ENCODE measurements at regions not wholly inside any gene's neighbourhood (a gene's known extent, or its start where the extent isn't known, plus 50 kb on each side); places are given as distances from the start of the nearest gene placed in this dataset.
A peak's percentile ranks its signal among the peaks of the same experiment; 100 is the strongest.

- Histone ChIP-seq H3K4me1 (ENCODE audit: control insufficient read depth, insufficient read depth, low read length) (peaks cover 13% of the 10 kb centered on the region), H3K36me3 (ENCODE audit: control insufficient read depth in 2 of 2, insufficient read depth in 2 of 2, low read length in 1 of 2) (no peaks in the 10 kb centered on the region), H3K9ac (ENCODE audit: control insufficient read depth, insufficient read depth, low read length) (no peak overlapping the region), H2AFZ (ENCODE audit: control insufficient read depth, low read depth, low read length) (no peak overlapping the region), H4K20me1 (ENCODE audit: control insufficient read depth, insufficient read depth) (no peaks in the 10 kb centered on the region), H3K4me3 (no peak overlapping the region), H3K9me3 (replicated peaks; ENCODE audit: control insufficient read depth, insufficient read depth, low read length) (peaks cover 4% of the 10 kb centered on the region; the same call in 1 of the 3 replicates), H3K27ac (ENCODE audit: control insufficient read depth, insufficient read depth) (no peak overlapping the region), H3K27me3 (replicated peaks in 1 of 2; ENCODE audit: control insufficient read depth in 2 of 2, insufficient read depth in 2 of 2, low read length in 1 of 2) (no peaks in the 10 kb centered on the region), H3K79me2 (ENCODE audit: control insufficient read depth, insufficient read depth, low read length) (no peaks in the 10 kb centered on the region), H3K4me2 (ENCODE audit: control insufficient read depth, insufficient read depth) (no peak overlapping the region)
- intact Hi-C loops (cut with micrococcal nuclease; ENCODE audit: unreplicated experiment) = loop anchor here (5.0 kb wide), 1 partner anchor 398 kb away; the partner anchor contains the start of gene BCL11A
- POLR2A ChIA-PET = no interaction called here
- 0% methylated on average over 2 of the region's 2 CpGs for WGBS (ENCODE audit: insufficient coverage, insufficient replicate concordance, low lambda C conversion rate, missing lambda C conversion rate)
- ATAC-seq (no peak), FAIRE-seq (no peak), DNase-seq (ENCODE audit: low read depth, low spot score) (no peak)
- in situ Hi-C loops (cut with MboI) = no loop called here
- CTCF ChIA-PET = interaction anchor here (0.6 to 1.5 kb wide), 3 partner anchors 312 to 1129 kb away, joined by 3 to 6 read pairs (median 5); no protein-coding TSS in a partner anchor
- TF ChIP-seq MYC (IDR thresholded peaks at IDR 0.05; ENCODE audit: insufficient read depth, insufficient read length, insufficient replicate concordance, low read length, severe bottlenecking) = no peak
- SMC1A ChIA-PET (ENCODE audit: uncharacterized antibody, unreplicated experiment) = interaction anchor here (1.5 kb wide), 1 partner anchor 1129 kb away, joined by 4 read pairs; no protein-coding TSS in a partner anchor
- RAD21 ChIA-PET (ENCODE audit: unreplicated experiment) = interaction anchor here (0.7 kb wide), 1 partner anchor 396 kb away, joined by 3 read pairs; no protein-coding TSS in a partner anchor
- BruUV-seq (replicated peaks) = no TSS peak
Measured at GRCh38 chr2:60154142-60154541, 399.3 kb downstream of the BCL11A start.

GRCh38 chr2:60152226-60152833, 401.1 kb downstream of the BCL11A start:
- intact Hi-C loops (cut with micrococcal nuclease; ENCODE audit: unreplicated experiment) (loop anchor here (2.0 to 5.0 kb wide), 2 partner anchors 400 to 850 kb away; partner anchors contain the start of gene BCL11A), in situ Hi-C loops (cut with MboI) (no loop called here)
- RAD21 ChIA-PET (ENCODE audit: unreplicated experiment) = interaction anchor here (0.6 kb wide), 1 partner anchor 48 kb away, joined by 3 read pairs; no protein-coding TSS in a partner anchor
- POLR2A ChIA-PET = interaction anchor here (0.6 kb wide), 2 partner anchors 834 to 1245 kb away, joined by 3 read pairs; no protein-coding TSS in a partner anchor
- Histone ChIP-seq H2AFZ (ENCODE audit: control insufficient read depth, low read depth, low read length) (no peak overlapping the region), H3K9me3 (replicated peaks; ENCODE audit: control insufficient read depth, insufficient read depth, low read length) (peaks cover 4% of the 10 kb centered on the region; the same call in 1 of the 3 replicates), H3K27me3 (replicated peaks in 1 of 2; ENCODE audit: control insufficient read depth in 2 of 2, insufficient read depth in 2 of 2, low read length in 1 of 2) (no peaks in the 10 kb centered on the region), H3K36me3 (ENCODE audit: control insufficient read depth in 2 of 2, insufficient read depth in 2 of 2, low read length in 1 of 2) (no peaks in the 10 kb centered on the region), H3K4me2 (ENCODE audit: control insufficient read depth, insufficient read depth) (no peak overlapping the region), H3K4me3 (no peak overlapping the region), H3K9ac (ENCODE audit: control insufficient read depth, insufficient read depth, low read length) (no peak overlapping the region), H4K20me1 (ENCODE audit: control insufficient read depth, insufficient read depth) (no peaks in the 10 kb centered on the region), H3K27ac (ENCODE audit: control insufficient read depth, insufficient read depth) (no peak overlapping the region), H3K4me1 (ENCODE audit: control insufficient read depth, insufficient read depth, low read length) (peaks cover 9% of the 10 kb centered on the region), H3K79me2 (ENCODE audit: control insufficient read depth, insufficient read depth, low read length) (no peaks in the 10 kb centered on the region)
- CTCF ChIA-PET = interaction anchor here (0.7 to 2.3 kb wide), 4 partner anchors 110 to 1126 kb away, joined by 3 to 10 read pairs (median 4); no protein-coding TSS in a partner anchor
- 38% methylated on average over 4 of the region's 4 CpGs for WGBS (ENCODE audit: insufficient coverage, insufficient replicate concordance, low lambda C conversion rate, missing lambda C conversion rate)
- DNase-seq (ENCODE audit: low read depth, low spot score) (no peak), ATAC-seq (peak; percentile 55; the same call in 2 of the 3 replicates), FAIRE-seq (no peak)
- SMC1A ChIA-PET (ENCODE audit: uncharacterized antibody, unreplicated experiment) = interaction anchor here (1.4 kb wide), 1 partner anchor 11 kb away, joined by 5 read pairs; no protein-coding TSS in a partner anchor
- TF ChIP-seq RAD21 (IDR thresholded peaks at IDR 0.05; ENCODE audit: insufficient read depth, low read depth, low read length) = peak; percentile 60
- peak; percentile 34; the same call in 1 of the 2 replicates for TF ChIP-seq SMC3 (IDR thresholded peaks at IDR 0.05; ENCODE audit: borderline replicate concordance, low read length)
- 0 out of 2 replicates have a peak, but pooled peaks have one; percentile 84 for TF ChIP-seq CBX5 (IDR thresholded peaks at IDR 0.05; ENCODE audit: low read depth)
- no peak for TF ChIP-seq HSF1 (IDR thresholded peaks at IDR 0.05; ENCODE audit: low read depth, low read length)
- TF ChIP-seq CTCF (IDR thresholded peaks at IDR 0.05 in 2 of 3, conservative IDR thresholded peaks at IDR 0.05 in 1 of 3; ENCODE audit: control insufficient read depth in 2 of 3, extremely low read depth in 1 of 3, insufficient read depth in 1 of 3, low read depth in 3 of 3, low read length in 3 of 3) = peak; percentile 48 to 87 (median 75)
- no TSS peak for BruUV-seq (replicated peaks)

Data from GM12878 (cell line).